HG03045 (cell line): ENCODE measurements at regions not wholly inside any gene's neighbourhood (a gene's known extent, or its start where the extent isn't known, plus 50 kb on each side); places are given as distances from the start of the nearest gene placed in this dataset.

Experiments used
- ATAC-seq: cut with Tn5 transposase; IDR thresholded peaks from one replicate; pipeline ENCODE4 v1.9.1; 2021; ENCODE audit warnings: mild to moderate bottlenecking, moderate library complexity; ENCODE audit not compliant: unreplicated experiment

- no peak for ATAC-seq
Measured at GRCh38 chr16:31701734-31702133, 171.9 kb upstream of the ZNF267 start.

GRCh38 chr16:31702796-31703195, 170.8 kb upstream of the ZNF267 start:
- no peak for ATAC-seq

- ATAC-seq, result no peak
Measured at GRCh38 chr16:31703526-31704128, 170.0 kb upstream of the ZNF267 start.

- ATAC-seq, result no peak
Measured at GRCh38 chr16:31704138-31704537, 169.5 kb upstream of the ZNF267 start.

- ATAC-seq, result no peak
Measured at GRCh38 chr16:31705371-31705770, 168.2 kb upstream of the ZNF267 start.

GRCh38 chr16:31706318-31706717, 167.3 kb upstream of the ZNF267 start:
- no peak for ATAC-seq

GRCh38 chr16:31706925-31707324, 166.7 kb upstream of the ZNF267 start:
- no peak for ATAC-seq

GRCh38 chr16:31707743-31708335, 165.8 kb upstream of the ZNF267 start:
- no peak for ATAC-seq

GRCh38 chr16:31708348-31708747, 165.3 kb upstream of the ZNF267 start:
- ATAC-seq, result no peak

GRCh38 chr16:31709181-31709580, 164.4 kb upstream of the ZNF267 start:
- ATAC-seq, result no peak

- ATAC-seq, result no peak
Measured at GRCh38 chr16:31710134-31710533, 163.5 kb upstream of the ZNF267 start.

- ATAC-seq, result no peak
Measured at GRCh38 chr16:31710880-31711279, 162.7 kb upstream of the ZNF267 start.

- ATAC-seq, result no peak
Measured at GRCh38 chr16:31711344-31711845, 162.2 kb upstream of the ZNF267 start.

- no peak for ATAC-seq
Measured at GRCh38 chr16:31712064-31712540, 161.5 kb upstream of the ZNF267 start.

GRCh38 chr16:31713071-31713944, 160.3 kb upstream of the ZNF267 start:
- peak; percentile 92 for ATAC-seq

GRCh38 chr16:31713945-31714902, 159.4 kb upstream of the ZNF267 start:
- ATAC-seq, result no peak

GRCh38 chr16:31714903-31715504, 158.6 kb upstream of the ZNF267 start:
- no peak for ATAC-seq

GRCh38 chr16:31715915-31716314, 157.7 kb upstream of the ZNF267 start:
- no peak for ATAC-seq

GRCh38 chr16:31718998-31719397, 154.6 kb upstream of the ZNF267 start:
- no peak for ATAC-seq

GRCh38 chr16:31727553-31727952, 146.1 kb upstream of the ZNF267 start:
- ATAC-seq, result no peak
